ENCODE measurements at regions not wholly inside any gene's neighbourhood (a gene's known extent, or its start where the extent isn't known, plus 50 kb on each side); places are given as distances from the start of the nearest gene placed in this dataset.

DNA sequence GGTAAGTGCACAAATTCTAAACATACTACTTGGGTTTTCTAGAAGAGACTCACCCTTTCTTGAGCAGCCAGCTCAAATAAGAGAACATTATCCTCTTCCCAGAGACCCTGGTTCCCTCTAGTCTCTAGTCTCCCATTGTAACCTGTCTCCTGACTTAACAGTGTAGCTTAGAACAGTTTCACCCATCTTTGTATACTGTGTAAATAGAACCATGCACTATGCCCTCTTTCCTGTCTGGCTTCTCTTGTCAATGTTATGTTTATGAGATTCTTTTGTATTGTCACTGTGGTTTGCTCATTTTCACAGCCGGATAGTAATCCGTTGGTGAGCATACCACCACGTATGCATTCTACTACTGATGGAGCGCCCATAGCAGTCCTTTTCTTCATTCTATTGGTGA is 227.4 kb upstream of the PLPP4 start:
- TF ChIP-seq, protein P1, sequence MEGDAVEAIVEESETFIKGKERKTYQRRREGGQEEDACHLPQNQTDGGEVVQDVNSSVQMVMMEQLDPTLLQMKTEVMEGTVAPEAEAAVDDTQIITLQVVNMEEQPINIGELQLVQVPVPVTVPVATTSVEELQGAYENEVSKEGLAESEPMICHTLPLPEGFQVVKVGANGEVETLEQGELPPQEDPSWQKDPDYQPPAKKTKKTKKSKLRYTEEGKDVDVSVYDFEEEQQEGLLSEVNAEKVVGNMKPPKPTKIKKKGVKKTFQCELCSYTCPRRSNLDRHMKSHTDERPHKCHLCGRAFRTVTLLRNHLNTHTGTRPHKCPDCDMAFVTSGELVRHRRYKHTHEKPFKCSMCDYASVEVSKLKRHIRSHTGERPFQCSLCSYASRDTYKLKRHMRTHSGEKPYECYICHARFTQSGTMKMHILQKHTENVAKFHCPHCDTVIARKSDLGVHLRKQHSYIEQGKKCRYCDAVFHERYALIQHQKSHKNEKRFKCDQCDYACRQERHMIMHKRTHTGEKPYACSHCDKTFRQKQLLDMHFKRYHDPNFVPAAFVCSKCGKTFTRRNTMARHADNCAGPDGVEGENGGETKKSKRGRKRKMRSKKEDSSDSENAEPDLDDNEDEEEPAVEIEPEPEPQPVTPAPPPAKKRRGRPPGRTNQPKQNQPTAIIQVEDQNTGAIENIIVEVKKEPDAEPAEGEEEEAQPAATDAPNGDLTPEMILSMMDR (IDR thresholded peaks at IDR 0.05) = no peak
- no peak for TF ChIP-seq POLR2AphosphoS5 (IDR thresholded peaks at IDR 0.05)
